HepG2 (cell line): ENCODE measurements at regions not wholly inside any gene's neighbourhood (a gene's known extent, or its start where the extent isn't known, plus 50 kb on each side); places are given as distances from the start of the nearest gene placed in this dataset.
"Not testable (repeated sequence)": the region's sequence is repeated elsewhere in the genome, so short reads cannot be mapped to it uniquely, and the experiment has no call there.

Experiments
- ATAC-seq: fragments of 200-7000 bp; cut with Tn5 transposase; 3 replicates; pipeline ENCODE4 v1.9.1; 2020; ENCODE audit warnings: mild to moderate bottlenecking, moderate library complexity
- BruUV-seq: library from RNA; stranded (reverse); fragments of 400-500 nt; replicated peaks from 2 replicates; lab custom pipeline; 2021; lab: Mats Ljungman, UMichigan
- CTCF ChIA-PET: fragments of 300-600 bp; formaldehyde crosslinking; extraction: SDS; loops from one replicate; lab custom pipeline; 2021; ENCODE audit warnings: low total read pairs, inconsistent platforms, low intra/inter-chr PET ratio; lab: Yijun Ruan, JAX
- POLR2A ChIA-PET: fragments of 350-600 bp; sonication (Branson Sonifier 250); formaldehyde crosslinking; loops from one replicate; lab custom pipeline; 2020; ENCODE audit warnings: antibody characterized with exemption, inconsistent platforms; lab: Yijun Ruan, JAX
- DNase-seq: peaks from one replicate; pipeline ENCODE4 v3.0.0-alpha.2; 2015; ENCODE audit warnings: low spot score
- FAIRE-seq: peaks from 3 replicates; lab custom pipeline; 2011; peaks lifted over from hg19 to GRCh38; lab: Jason Lieb, UNC
- H2AFZ ChIP-seq: one replicate; pipeline ENCODE4 v1.6.1; 2011; ENCODE audit warnings: low read length, inconsistent platforms
- H3K27ac ChIP-seq: fragments of 300-600 bp; 3 replicates; pipeline ENCODE4 v1.8.0; 2011; ENCODE audit warnings: mixed run types, mild to moderate bottlenecking, mixed read lengths, low read length, inconsistent platforms; ENCODE audit not compliant: insufficient read depth; ENCODE audit errors: extremely low read length
- H3K27me3 ChIP-seq, 2 experiments: fragments of 200-600 bp in 1 of 2; 2 replicates in 1 of 2; 3 replicates in 1 of 2; pipeline versions ENCODE4 v1.6.0 to v1.8.0; 2011; ENCODE audit warnings: low read length in 2 of 2, mild to moderate bottlenecking in 2 of 2, moderate library complexity in 2 of 2, inconsistent platforms in 1 of 2; ENCODE audit not compliant: insufficient read depth in 2 of 2, control insufficient read depth in 1 of 2
- H3K36me3 ChIP-seq, 2 experiments: fragments of 200-600 bp in 1 of 2; replicated peaks in 1 of 2; 2 replicates in 1 of 2; 3 replicates in 1 of 2; pipeline versions ENCODE4 v1.5.1 to v1.8.0; 2011; ENCODE audit warnings: low read length in 2 of 2, inconsistent platforms in 1 of 2; ENCODE audit not compliant: insufficient read depth in 2 of 2, control insufficient read depth in 1 of 2
- H3K4me1 ChIP-seq: 2 replicates; pipeline ENCODE4 v1.5.1; 2012; ENCODE audit warnings: low read length, inconsistent platforms; ENCODE audit not compliant: insufficient read depth
- H3K4me2 ChIP-seq: 2 replicates; pipeline ENCODE4 v1.6.0; 2011; ENCODE audit warnings: low read depth, low read length, inconsistent platforms
- H3K4me3 ChIP-seq, 3 experiments: fragments of 200-600 bp in 1 of 3; sonication (generic), shearing (Covaris generic) in 1 of 3; replicated peaks in 1 of 3; 2 replicates each; pipeline ENCODE4 v1.5.1; 2011 to 2016; ENCODE audit warnings: low read length in 3 of 3, inconsistent platforms in 2 of 3, low read depth in 2 of 3, mild to moderate bottlenecking in 2 of 3, control low read depth in 1 of 3, mixed read lengths in 1 of 3; ENCODE audit not compliant: insufficient read depth in 1 of 3
- H3K79me2 ChIP-seq: one replicate; pipeline ENCODE4 v1.6.1; 2011; ENCODE audit warnings: low read length, inconsistent platforms; ENCODE audit not compliant: insufficient read depth
- H3K9ac ChIP-seq: 2 replicates; pipeline ENCODE4 v1.6.0; 2011; ENCODE audit warnings: mild to moderate bottlenecking, low read depth, low read length, inconsistent platforms; ENCODE audit not compliant: insufficient read depth
- H3K9me3 ChIP-seq: 2 replicates; pipeline ENCODE4 v1.5.1; 2012; ENCODE audit warnings: mild to moderate bottlenecking, low read length
- H4K20me1 ChIP-seq: 2 replicates; pipeline ENCODE4 v1.6.0; 2011; ENCODE audit warnings: inconsistent platforms, mild to moderate bottlenecking, low read length, moderate library complexity; ENCODE audit not compliant: insufficient read depth
- WGBS: methylation state at CpG from one replicate; pipeline ENCODE4 v1.1.6; 2017; ENCODE audit warnings: low lambda C conversion rate; 5-methylcytosine and 5-hydroxymethylcytosine counted together
- in situ Hi-C: cut with HindIII; loops from 2 replicates; pipeline ENCODE4 v1.10.0; 2017; ENCODE audit warnings: low pct_unique_long_range_greater_than_20kb; ENCODE audit not compliant: extremely low pct_ligation_motif_present
- intact Hi-C: fragments of 100-400 bp; cut with micrococcal nuclease; formaldehyde crosslinking; loops from one replicate; pipeline ENCODE4 v1.10.0; 2022; ENCODE audit not compliant: unreplicated experiment

GRCh38 chr9:41833108-41833507, 296.1 kb downstream of the CNTNAP3B start:
- H3K4me2 ChIP-seq, H3K79me2 ChIP-seq, POLR2A ChIA-PET, H3K36me3 ChIP-seq, in situ Hi-C loops, H3K27me3 ChIP-seq, ATAC-seq, intact Hi-C loops, H3K9me3 ChIP-seq, H2AFZ ChIP-seq, H3K9ac ChIP-seq, H3K4me3 ChIP-seq, H3K27ac ChIP-seq, FAIRE-seq, BruUV-seq, H3K4me1 ChIP-seq, CTCF ChIA-PET, DNase-seq, H4K20me1 ChIP-seq: not testable (repeated sequence)
- whole genome bisulfite sequencing, result no CpG with 5 or more reads among the region's 4 CpGs

GRCh38 chr9:41824723-41825122, 304.5 kb downstream of the CNTNAP3B start:
- H3K27ac ChIP-seq, H3K27me3 ChIP-seq: not testable (repeated sequence)

GRCh38 chr9:41802706-41803105, 326.5 kb downstream of the CNTNAP3B start:
- H3K36me3 ChIP-seq, intact Hi-C loops, FAIRE-seq, H3K9ac ChIP-seq, H3K4me2 ChIP-seq, H4K20me1 ChIP-seq, H3K79me2 ChIP-seq, in situ Hi-C loops, H3K27me3 ChIP-seq, H3K9me3 ChIP-seq, DNase-seq, ATAC-seq, H3K4me1 ChIP-seq, H3K27ac ChIP-seq, CTCF ChIA-PET, POLR2A ChIA-PET, BruUV-seq, H2AFZ ChIP-seq, H3K4me3 ChIP-seq: not testable (repeated sequence)
- 22% methylated on average over 4 of the region's 4 CpGs for WGBS

More at GRCh38 chr9:41824723-41825122, 304.5 kb downstream of the CNTNAP3B start:
- in situ Hi-C loops, POLR2A ChIA-PET, intact Hi-C loops, H3K9me3 ChIP-seq, H2AFZ ChIP-seq, DNase-seq, BruUV-seq, H4K20me1 ChIP-seq, H3K4me2 ChIP-seq, H3K4me3 ChIP-seq, ATAC-seq, CTCF ChIA-PET, H3K9ac ChIP-seq, H3K4me1 ChIP-seq, FAIRE-seq, H3K36me3 ChIP-seq, H3K79me2 ChIP-seq: not testable (repeated sequence)
- no CpG with 5 or more reads among the region's 8 CpGs for WGBS

GRCh38 chr9:41798684-41799083, 330.5 kb downstream of the CNTNAP3B start:
- ATAC-seq, H3K4me2 ChIP-seq, H3K27me3 ChIP-seq, H3K4me1 ChIP-seq, CTCF ChIA-PET, H3K4me3 ChIP-seq, H3K79me2 ChIP-seq, intact Hi-C loops, BruUV-seq, H2AFZ ChIP-seq, H3K9me3 ChIP-seq, H3K27ac ChIP-seq, H3K9ac ChIP-seq, H4K20me1 ChIP-seq, POLR2A ChIA-PET, FAIRE-seq, H3K36me3 ChIP-seq, in situ Hi-C loops, DNase-seq: not testable (repeated sequence)
- 4% methylated on average over 4 of the region's 4 CpGs for WGBS
